HEK293T (cell line): ENCODE measurements at regions not wholly inside any gene's neighbourhood (a gene's known extent, or its start where the extent isn't known, plus 50 kb on each side); places are given as distances from the start of the nearest gene placed in this dataset.

ENCODE experiments used
- BHLHE40 ChIP-seq: fragments of 450-650 bp; IDR thresholded peaks from 2 replicates; pipeline ENCODE4 v1.6.1; 2016; ENCODE audit warnings: mild to moderate bottlenecking, moderate library complexity, borderline replicate concordance
- CTBP1 ChIP-seq: fragments of 450-650 bp; IDR thresholded peaks from 2 replicates; pipeline ENCODE4 v1.6.1; 2016; ENCODE audit warnings: borderline replicate concordance
- ELF4 ChIP-seq: fragments of 450-650 bp; IDR thresholded peaks from 2 replicates; pipeline ENCODE4 v1.6.1; 2017; ENCODE audit warnings: antibody characterized with exemption
- FOXA1 ChIP-seq: fragments of 450-650 bp; IDR thresholded peaks from 2 replicates; pipeline ENCODE4 v1.6.1; 2016; ENCODE audit warnings: mild to moderate bottlenecking
- FOXK2 ChIP-seq: fragments of 450-650 bp; IDR thresholded peaks from 2 replicates; pipeline ENCODE4 v1.6.1; 2016; ENCODE audit warnings: mild to moderate bottlenecking
- FOXM1 ChIP-seq: fragments of 450-650 bp; IDR thresholded peaks from 2 replicates; pipeline ENCODE4 v1.6.1; 2017; ENCODE audit warnings: mild to moderate bottlenecking, borderline replicate concordance
- HDGF ChIP-seq: fragments of 450-650 bp; IDR thresholded peaks from 2 replicates; pipeline ENCODE4 v1.6.1; 2017; ENCODE audit warnings: antibody characterized with exemption, borderline replicate concordance
- L3MBTL2 ChIP-seq: fragments of 450-650 bp; conservative IDR thresholded peaks from 2 replicates; pipeline ENCODE4 v1.6.1; 2016; ENCODE audit warnings: mild to moderate bottlenecking
- NFRKB ChIP-seq: fragments of 450-650 bp; IDR thresholded peaks from 2 replicates; pipeline ENCODE4 v1.6.1; 2016; ENCODE audit warnings: mild to moderate bottlenecking, moderate library complexity
- SP1 ChIP-seq: fragments of 450-650 bp; IDR thresholded peaks from 2 replicates; pipeline ENCODE4 v1.6.1; 2017
- SUZ12 ChIP-seq: fragments of 450-650 bp; IDR thresholded peaks from 2 replicates; pipeline ENCODE4 v1.6.1; 2016; ENCODE audit warnings: mild to moderate bottlenecking
- TARDBP ChIP-seq: fragments of 450-650 bp; IDR thresholded peaks from 2 replicates; pipeline ENCODE4 v1.6.1; 2016
- ZNF384 ChIP-seq: fragments of 450-650 bp; IDR thresholded peaks from 2 replicates; pipeline ENCODE4 v1.6.1; 2016
- TF ChIP-seq, protein P1 (sequence below): fragments of 450-650 bp; IDR thresholded peaks from 2 replicates; pipeline ENCODE4 v1.6.1; 2016

- no peak for TF ChIP-seq SUZ12
- TF ChIP-seq FOXM1 = no peak
- no peak for TF ChIP-seq SP1
- TF ChIP-seq, protein P1, sequence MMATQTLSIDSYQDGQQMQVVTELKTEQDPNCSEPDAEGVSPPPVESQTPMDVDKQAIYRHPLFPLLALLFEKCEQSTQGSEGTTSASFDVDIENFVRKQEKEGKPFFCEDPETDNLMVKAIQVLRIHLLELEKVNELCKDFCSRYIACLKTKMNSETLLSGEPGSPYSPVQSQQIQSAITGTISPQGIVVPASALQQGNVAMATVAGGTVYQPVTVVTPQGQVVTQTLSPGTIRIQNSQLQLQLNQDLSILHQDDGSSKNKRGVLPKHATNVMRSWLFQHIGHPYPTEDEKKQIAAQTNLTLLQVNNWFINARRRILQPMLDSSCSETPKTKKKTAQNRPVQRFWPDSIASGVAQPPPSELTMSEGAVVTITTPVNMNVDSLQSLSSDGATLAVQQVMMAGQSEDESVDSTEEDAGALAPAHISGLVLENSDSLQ = no peak
- no peak for TF ChIP-seq TARDBP
- no peak for TF ChIP-seq CTBP1
- no peak for TF ChIP-seq FOXA1
- TF ChIP-seq L3MBTL2 = no peak
- TF ChIP-seq ELF4 = no peak
- TF ChIP-seq NFRKB = no peak
- no peak for TF ChIP-seq BHLHE40
- no peak for TF ChIP-seq FOXK2
- TF ChIP-seq ZNF384 = no peak
- TF ChIP-seq HDGF = no peak
Observed at GRCh38 chr17:20823905-20824304, 218.9 kb downstream of the USP22 start.
